Head of caudate nucleus (tissue), 42 donors: ENCODE measurements at regions not wholly inside any gene's neighbourhood (a gene's known extent, or its start where the extent isn't known, plus 50 kb on each side); places are given as distances from the start of the nearest gene placed in this dataset.
A peak's percentile ranks its signal among the peaks of the same experiment; 100 is the strongest.
"Not testable (repeated sequence)": the region's sequence is repeated elsewhere in the genome, so short reads cannot be mapped to it uniquely, and the experiment has no call there.

Source experiments
- DNase-seq, 42 donors: peaks; one replicate each; pipeline versions ENCODE4 v3.0.0 to v3.0.0-alpha.2; 2020 to 2021; ENCODE audit warnings: mixed read lengths in 7 of 42
- intact Hi-C: fragments of 100-400 bp; cut with DNase I; formaldehyde crosslinking; loops from one replicate; pipeline ENCODE4 v1.15.0; 2022

DNA sequence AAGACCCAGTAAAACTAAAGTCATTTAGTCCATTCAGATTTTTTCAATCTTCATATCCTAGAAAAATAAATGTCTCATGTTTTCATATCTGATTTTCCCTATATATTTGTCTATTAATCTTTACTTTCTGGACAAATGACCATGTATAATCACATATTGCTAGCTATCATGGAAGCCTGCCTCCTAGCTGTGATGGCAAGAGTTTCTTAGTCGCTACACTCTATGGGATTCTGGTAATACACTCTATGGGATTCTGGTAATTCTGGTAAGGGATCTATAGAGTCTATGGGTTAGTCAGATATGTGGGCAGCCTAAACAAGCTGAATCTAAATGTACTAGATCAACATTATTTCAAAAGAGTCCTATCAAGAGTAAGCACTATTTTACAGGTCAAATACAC is 198.7 kb upstream of the LHX8 start:
- DNase-seq: no peak
- intact Hi-C loops: no loop called here

DNA sequence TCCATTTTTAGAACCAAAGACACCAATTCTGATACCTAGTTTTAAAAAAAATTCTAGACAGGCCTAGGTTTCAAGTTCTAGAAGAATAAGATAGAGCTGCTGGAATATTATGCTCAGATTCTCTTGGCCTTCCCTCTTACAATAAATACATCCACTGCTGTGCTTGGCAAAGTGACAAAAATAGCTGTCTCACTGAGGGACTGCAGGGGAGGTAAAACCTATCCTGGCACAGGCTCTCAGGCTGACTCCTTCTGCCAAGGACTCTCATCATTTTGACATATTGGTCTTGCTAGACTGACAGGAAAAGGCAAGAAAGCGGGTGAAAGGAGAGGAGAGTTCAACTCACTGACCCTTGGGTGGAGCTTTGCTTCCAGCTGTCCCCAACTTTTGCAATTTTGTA is 197.0 kb upstream of the LHX8 start:
- no peak for DNase-seq
- intact Hi-C loops: no loop called here

DNA sequence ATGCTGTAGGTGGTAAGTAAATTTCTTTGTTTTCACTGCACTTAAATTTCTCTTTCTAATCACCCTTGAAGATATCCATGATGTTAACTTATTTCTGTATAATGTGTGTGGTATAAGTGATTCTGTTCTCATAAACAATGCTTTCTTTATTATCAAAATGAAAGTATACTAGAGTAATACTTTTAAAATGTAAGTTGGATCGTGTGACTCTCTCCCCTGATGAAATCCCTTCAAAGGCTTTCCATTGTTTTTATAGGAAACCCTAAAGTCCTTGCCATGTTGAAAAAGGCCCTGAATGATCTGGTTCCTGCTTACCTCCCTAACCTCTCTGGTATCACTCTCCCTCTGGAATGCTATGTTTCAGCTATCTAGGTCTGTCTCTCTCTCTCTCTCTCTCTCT is 191.1 kb upstream of the LHX8 start:
- intact Hi-C loops: no loop called here

DNA sequence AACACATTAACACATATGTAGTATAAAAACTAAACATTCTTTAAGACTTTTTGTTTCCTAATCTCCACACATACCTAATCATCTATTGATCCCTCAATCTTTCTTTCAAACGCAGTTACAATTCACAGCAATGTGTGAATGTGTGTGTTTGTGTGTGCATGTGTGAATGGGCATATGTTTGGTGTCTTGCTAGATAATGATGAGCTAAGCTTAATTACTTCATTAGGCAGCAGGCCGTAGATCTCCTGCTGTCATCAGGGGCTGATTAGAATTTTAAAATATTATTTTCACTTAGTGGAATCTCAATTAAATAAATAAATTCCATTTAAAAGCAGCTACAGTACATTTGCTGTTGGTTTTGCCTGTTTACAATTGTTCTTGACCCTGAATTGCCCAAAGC is 187.8 kb upstream of the LHX8 start:
- intact Hi-C loops: no loop called here
- DNase-seq: no peak

More for the DNA sequence above, 191.1 kb upstream of the LHX8 start:
- DNase-seq: no peak

DNA sequence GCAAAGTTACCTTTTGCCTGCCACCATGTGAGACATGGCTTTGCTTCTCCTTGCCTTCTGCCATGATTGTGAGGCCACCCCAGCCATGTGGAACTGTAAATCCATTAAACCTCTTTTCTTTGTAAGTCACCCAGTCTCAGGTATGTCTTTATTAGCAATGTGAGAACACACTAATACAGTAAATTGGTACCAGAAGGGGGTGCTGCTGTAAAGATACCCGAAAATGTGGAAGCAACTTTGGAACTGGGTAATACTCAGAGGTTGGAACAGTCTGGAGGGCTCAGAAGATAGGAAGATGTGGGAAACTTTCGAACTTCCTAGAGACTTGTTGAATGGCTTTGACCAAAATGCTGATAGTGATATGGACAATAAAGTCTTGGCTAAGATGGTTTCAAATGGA is 184.8 kb upstream of the LHX8 start:
- DNase-seq, intact Hi-C loops: not testable (repeated sequence)

DNA sequence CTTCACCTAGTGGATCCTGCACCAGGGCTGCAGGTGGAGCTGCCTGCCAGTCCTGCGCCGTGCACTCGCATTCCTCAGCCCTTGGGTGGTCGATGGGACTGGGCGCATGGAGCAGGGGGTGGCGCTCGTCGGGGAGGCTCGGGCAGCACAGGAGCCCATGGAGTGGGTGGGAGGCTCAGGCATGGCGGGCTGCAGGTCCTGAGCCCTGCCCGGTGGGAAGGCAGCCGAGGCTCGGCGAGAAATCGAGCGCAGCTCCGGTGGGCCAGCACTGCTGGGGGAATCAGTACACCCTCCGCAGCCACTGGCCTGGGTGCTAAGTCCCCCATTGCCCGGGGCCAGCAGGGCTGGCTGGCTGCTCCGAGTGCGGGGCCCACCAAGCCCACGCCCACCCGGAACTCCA is 182.2 kb upstream of the LHX8 start:
- DNase-seq, intact Hi-C loops: not testable (repeated sequence)

DNA sequence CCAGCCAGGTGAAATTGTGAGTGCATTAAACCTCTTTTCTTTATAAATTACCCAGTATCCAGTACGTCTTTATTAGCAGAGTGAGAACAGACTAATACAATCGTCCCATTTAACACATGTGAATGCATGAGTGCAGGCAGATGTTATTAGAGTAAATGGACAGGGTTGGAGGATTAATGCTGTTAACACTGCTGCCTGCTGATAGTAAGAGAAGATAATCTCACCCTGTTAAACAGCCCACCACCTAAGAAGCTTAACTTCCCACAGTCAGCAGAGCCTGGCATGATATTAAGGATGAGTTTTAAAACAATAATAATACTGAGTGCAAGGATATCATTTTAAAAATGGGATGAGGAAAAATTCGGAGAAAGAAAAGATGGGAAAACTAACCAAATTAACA is 181.4 kb upstream of the LHX8 start:
- intact Hi-C loops: no loop called here
- no peak for DNase-seq

DNA sequence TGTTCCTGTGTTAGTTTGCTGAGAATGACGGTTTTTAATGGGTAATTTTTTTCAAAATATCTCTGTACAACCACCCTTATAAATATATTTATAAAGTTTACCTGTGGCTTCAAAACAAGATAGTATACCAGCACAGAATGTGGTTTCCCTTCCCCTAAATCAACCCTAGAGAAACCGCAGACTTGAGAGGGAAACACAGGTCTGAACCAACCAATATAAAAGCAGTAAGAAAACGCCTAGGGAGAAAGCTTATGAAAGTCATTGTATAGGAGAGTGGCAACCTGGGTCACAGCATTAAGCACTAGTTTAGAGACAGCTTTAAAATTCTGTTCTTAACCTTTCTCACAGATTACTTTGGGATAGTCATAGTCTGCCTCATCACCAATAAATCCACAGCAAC is 180.6 kb upstream of the LHX8 start:
- intact Hi-C loops: no loop called here
- DNase-seq: no peak

DNA sequence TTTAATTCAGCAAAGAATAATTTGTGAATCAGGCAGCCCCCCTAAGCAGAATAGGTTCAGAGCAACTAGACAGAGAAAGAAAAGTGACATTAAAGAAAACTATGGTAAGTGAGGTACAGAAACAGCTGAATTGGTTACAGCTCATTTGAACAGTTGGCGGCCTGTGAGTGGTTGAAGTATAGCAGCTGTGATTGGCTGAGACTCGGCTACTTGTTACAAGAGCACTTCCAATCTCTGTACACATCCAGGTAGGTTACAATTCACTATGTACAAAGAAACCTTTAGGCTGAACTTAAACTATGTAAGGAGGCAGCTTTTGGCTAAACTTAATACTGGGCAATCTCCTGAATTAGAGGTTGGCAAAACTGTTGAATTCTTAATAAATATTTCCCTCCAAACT is 171.1 kb upstream of the LHX8 start:
- intact Hi-C loops: no loop called here
- DNase-seq: no peak

DNA sequence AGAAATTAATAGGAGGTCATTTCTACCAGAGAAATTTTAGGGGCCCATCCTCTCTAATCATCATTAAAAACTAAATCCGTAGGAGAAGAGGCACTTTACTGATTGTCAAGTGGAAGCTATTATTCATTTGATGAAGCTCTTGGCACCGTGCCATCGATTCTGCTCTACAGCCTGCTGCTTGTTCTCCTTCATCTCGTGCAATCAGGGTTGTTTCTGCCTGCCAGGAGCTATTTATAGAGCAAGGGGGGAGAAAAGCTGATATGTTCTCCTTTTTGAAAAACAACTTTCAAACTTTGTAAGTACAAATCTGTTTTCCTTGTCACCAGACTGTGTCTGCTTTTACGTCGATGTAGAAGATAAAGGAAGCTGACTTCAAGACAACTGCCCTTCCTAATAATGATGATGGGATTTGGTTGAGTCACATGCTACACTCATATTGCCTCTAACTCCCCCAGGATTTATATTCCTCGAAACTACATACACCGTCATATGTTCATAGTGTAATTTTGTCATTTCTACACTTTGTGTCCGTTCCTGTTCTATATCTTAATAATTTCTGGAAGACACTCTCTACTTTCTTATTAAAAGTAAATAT is 169.6 kb upstream of the LHX8 start:
- DNase-seq: peak; percentile 3 to 82 (median 45)
- intact Hi-C loops: no loop called here

DNA sequence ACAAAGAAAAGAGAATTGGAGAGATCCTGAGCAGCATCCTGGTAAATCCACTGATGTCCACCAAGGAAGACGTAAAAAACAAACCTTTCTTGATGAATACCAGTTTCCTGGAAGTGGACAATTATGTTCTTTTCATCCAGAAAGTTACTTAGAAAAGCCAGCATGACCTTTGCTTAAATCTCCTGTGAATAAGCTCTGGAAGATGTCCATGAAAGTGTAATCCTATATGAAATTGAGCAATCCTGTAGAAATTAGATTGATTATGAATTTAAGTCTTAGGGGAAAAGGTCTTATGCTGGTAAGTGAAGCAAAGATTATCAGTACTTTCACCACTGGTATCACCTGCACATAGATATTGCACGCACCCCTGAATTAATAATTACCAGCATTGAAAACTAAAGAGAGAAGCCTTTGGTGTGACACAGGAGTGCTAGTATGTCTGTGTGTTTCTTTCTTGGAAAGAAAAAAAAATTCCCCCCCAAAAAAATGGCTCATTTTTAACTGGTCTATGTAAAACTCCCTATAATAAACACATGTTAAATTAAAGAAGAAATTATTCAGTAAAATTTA is 164.5 kb upstream of the LHX8 start:
- no peak for DNase-seq
- intact Hi-C loops: no loop called here

DNA sequence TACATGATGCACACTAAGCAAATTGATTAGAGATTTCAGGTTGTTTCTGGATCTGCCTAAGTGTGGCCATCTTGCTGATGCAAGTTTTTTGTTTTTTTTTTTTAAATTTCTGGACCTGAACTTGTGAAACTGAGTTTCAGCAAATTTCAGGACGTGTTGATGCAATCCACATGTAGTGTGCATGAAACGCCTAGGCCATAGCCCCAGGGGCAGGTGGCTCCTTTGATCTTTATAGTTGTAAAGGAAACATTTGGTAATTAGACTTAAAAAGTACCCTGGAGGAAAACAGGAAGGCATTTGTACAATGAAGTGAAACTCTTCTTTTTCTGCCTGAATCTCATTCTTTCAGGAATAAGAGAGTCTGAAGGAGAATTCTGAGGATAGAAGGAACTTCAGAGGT is 162.2 kb upstream of the LHX8 start:
- intact Hi-C loops: no loop called here

DNA sequence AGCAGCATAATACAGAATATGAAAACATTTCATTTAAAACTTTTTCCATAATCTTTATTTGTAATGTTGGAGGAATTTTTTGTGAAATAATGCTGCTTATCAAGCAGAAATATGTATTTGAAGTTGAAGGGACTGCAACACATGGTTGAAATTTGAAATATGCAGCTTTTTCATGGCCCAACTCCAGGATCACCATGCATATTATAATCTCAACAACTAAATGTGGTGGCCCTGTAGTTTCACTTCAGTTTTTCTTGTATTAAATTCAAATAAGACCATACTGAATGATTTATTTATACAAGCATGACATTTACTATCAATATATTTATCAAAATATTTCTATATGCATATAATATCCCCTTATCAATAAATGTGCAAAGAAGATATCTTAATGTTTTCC is 157.7 kb upstream of the LHX8 start:
- intact Hi-C loops: no loop called here
- no peak for DNase-seq

More for the DNA sequence above, 162.2 kb upstream of the LHX8 start:
- DNase-seq: no peak

DNA sequence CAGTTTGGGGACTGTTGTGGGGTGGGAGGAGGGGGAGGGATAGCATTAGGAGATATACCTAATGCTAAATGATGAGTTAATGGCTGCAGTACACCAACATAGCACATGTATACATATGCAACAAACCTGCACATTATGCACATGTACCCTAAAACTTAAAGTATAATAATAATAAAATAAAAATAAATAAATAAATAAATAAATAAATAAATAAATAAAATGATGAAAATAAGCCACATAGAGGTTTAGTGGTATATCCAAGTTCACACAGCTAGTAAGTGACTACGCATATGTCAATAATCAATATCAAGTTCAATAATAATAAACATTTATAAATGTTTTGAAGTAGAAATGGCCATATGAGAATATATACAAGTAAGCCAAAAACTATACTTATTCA is 141.7 kb upstream of the LHX8 start:
- DNase-seq, intact Hi-C loops: not testable (repeated sequence)

DNA sequence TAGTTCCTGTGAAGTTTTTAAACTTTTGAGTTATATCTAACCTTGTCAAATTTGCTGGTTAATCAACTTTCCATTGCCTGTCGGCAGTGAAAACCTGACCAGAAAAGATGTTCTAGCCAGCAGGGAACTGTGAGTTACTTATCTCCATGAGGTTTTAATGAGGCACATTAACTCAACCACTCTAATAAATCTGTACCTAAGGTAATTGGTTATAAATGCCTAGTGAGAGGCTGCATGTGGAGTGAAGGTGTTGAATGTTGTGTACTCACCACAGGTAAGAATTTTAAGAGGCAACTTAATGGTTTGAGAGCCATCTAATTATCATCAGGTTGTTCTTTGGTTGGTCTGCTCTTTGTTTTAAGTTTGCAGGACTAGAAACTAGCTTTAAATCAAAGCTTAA is 138.4 kb upstream of the LHX8 start:
- intact Hi-C loops: no loop called here
- DNase-seq: no peak

DNA sequence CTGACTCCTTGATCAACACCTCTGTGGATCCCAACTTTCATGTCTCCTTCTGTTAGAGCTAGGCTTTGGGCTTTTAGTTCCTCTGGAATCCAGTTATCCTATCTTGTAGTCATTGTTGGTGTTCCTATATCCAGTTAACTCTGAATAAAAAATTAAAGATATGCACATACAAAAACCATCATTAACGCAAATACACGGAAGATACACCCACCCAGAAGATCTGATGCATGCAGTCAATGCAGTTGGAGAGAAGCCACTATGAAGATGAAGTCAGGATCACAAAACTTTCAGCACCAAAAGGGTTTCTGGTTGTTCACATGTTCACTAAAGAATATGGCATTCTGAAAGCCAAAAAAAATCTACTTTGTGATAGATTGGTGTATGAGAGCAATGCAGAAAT is 123.6 kb upstream of the LHX8 start:
- DNase-seq: no peak
- intact Hi-C loops: no loop called here

DNA sequence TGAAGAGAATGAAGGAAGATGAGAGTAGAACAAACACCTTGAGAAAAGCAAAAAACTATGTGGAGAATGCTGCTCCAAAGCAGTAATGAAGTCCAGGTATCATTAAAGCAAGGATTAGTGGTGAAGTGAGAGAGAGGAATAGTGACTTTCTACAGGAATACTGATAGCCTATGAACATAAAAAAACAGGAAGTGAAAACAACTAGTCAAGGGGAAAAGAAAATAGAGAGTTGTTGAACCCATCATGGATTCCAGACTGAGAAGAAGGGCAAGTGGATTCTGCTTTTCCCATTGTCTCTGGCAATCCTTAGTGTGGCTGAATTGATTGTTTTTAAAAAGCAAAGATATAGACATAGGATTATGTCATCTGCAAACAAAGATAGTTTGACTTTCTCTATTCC is 119.9 kb upstream of the LHX8 start:
- intact Hi-C loops: no loop called here
- DNase-seq: no peak

DNA sequence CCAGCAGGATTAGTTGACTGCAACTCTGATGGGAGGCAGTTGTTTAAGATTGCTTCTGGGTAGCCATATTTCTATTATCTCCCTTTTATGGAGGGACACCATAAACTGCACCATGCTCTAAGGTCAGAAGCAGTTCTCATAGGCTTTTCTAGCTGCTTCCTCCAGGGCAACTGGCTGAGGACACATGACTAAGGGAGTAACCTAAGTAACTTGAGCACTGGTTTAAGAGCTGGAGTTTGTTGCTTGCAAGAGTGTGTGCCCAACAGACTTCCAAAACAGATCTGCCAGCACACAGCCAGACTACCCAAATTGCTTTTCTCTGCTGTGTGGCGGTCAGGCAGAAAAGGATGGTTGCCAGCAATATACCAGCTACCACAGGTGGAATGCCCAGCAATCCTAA is 111.2 kb upstream of the LHX8 start:
- intact Hi-C loops: no loop called here
- DNase-seq: no peak

DNA sequence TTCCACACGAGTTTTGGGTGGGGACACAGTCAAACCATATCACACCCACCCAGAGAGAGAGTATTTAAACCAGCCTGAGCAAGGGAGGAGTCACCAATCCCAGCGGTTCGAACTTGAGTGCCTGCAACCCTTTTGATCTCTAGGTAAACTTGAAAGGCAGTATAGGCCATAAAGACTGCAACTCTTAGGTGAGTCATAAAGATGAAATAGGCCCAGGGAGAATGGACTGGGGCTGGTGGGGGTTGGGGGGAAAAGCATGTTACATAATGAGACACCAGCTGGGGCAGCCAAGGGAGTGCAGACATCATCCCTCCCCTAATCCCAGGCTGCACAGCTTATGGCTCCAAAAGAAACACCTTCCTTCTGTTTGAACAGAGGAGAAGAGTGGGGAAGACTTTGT is 99.8 kb upstream of the LHX8 start:
- intact Hi-C loops: no loop called here
- DNase-seq: peak in 1 of 42 donors; percentile 3

DNA sequence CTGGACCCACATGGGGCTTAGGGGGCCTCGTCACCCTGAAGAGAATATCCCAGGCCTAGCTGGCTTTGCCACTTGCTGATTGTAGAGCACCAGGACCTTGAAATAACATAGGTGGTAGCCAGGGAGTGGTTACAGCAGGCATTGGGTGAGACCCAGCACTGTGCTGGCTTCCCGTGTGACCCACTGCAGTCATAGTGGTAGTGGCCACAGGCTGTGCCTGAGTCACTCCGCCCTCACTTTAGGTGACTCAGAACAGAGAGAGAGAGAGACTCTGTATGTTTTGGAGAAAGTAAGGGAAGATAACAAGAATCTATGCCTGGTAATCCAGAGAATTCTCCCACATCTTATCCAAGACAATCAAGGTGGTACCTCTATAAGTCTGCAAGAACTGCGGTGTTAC is 98.7 kb upstream of the LHX8 start:
- no peak for DNase-seq
- intact Hi-C loops: no loop called here

DNA sequence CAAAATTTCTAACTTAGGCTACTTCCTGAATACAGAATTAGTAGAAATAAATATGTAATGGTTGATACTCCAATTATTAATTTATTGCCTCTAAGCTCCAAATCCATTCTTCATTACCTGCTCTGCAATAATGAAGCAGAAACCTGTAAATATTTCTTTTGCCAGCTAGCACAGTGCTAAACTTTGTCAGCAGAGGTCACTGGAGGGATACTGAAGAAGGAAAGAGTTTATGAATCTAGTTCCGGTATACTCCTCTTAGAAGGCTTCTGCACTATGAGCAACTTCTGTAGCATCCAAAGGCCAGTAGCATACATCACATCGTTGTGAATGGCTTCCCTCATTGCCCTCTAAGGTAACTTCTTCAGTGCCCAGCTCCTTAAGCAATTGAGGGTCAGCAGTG is 81.0 kb upstream of the LHX8 start:
- no peak for DNase-seq
- intact Hi-C loops: no loop called here

DNA sequence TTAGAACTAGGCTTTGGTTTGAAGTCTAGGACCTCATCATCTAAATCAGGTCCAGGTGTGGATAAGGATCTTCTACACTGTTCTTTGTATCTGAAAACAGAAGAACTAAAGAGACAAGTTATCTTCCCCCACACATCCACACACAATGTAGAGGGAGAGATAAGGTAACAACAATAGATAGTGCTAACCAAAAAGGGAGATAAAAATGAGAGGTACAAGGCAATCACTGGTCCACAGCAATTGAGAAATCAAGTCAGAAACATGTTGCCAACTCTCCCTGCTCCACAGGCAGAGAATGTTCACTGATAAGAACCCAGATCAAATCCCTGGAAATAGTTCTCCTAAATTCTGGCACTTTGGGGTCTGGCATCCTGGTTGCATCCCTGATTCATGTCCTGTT is 75.8 kb upstream of the LHX8 start:
- DNase-seq: no peak
- intact Hi-C loops: no loop called here
